Esophagus squamous epithelium (tissue), 4 donors: ENCODE measurements at regions not wholly inside any gene's neighbourhood (a gene's known extent, or its start where the extent isn't known, plus 50 kb on each side); places are given as distances from the start of the nearest gene placed in this dataset.

Source experiments
- CTCF ChIP-seq, 6 experiments: fragments of 450-650 bp in 4 of 6; fragments of 200-600 bp in 2 of 6; sonication (generic) in 2 of 6; IDR thresholded peaks; one replicate each; pipeline ENCODE4 v1.5.1; 2016 to 2019; ENCODE audit warnings: antibody characterized with exemption in 6 of 6, mild to moderate bottlenecking in 4 of 6, moderate library complexity in 4 of 6
- POLR2A ChIP-seq, 4 donors: fragments of 450-650 bp; IDR thresholded peaks; one replicate each; pipeline ENCODE4 v1.6.1; 2017; ENCODE audit warnings: antibody characterized with exemption in 4 of 4, mild to moderate bottlenecking in 4 of 4, moderate library complexity in 3 of 4

GRCh38 chr10:124257781-124258180 is 160.9 kb downstream of the OAT start:
- no peak for TF ChIP-seq CTCF (IDR thresholded peaks at IDR 0.05)
- TF ChIP-seq POLR2A (IDR thresholded peaks at IDR 0.05), result no peak
